Natural killer cell (primary cell): ENCODE measurements at regions not wholly inside any gene's neighbourhood (a gene's known extent, or its start where the extent isn't known, plus 50 kb on each side); places are given as distances from the start of the nearest gene placed in this dataset.
"Not testable (repeated sequence)": the region's sequence is repeated elsewhere in the genome, so short reads cannot be mapped to it uniquely, and the experiment has no call there.

Experiments
- ATAC-seq, 3 donors: fragments of 150-1000 bp in 2 of 3; fragments of 200-7000 bp in 1 of 3; cut with Tn5 transposase; 1 replicate in 1 of 3; 2 replicates in 2 of 3; pipeline ENCODE4 v1.10.0; 2021; ENCODE audit warnings: mild to moderate bottlenecking in 2 of 3, moderate library complexity in 2 of 3
- DNase-seq, 2 donors: peaks; one replicate each; pipeline versions ENCODE4 v3.0.0 to v3.0.0-alpha.2; 2013 to 2021; ENCODE audit warnings: mixed read lengths in 1 of 2
- H3K27ac ChIP-seq: one replicate; pipeline ENCODE4 v1.5.1; 2013; ENCODE audit warnings: mild to moderate bottlenecking, low read length
- H3K27me3 ChIP-seq: one replicate; pipeline ENCODE4 v1.6.1; 2013; ENCODE audit warnings: low read length; ENCODE audit not compliant: control insufficient read depth, insufficient read depth
- H3K36me3 ChIP-seq: one replicate; pipeline ENCODE4 v1.6.1; 2013; ENCODE audit warnings: low read length; ENCODE audit not compliant: control insufficient read depth, insufficient read depth
- H3K4me1 ChIP-seq: one replicate; pipeline ENCODE4 v1.6.1; 2013; ENCODE audit warnings: low read length; ENCODE audit not compliant: control insufficient read depth, insufficient read depth
- H3K4me3 ChIP-seq: one replicate; pipeline ENCODE4 v1.5.1; 2013; ENCODE audit warnings: low read length
- H3K9me3 ChIP-seq: one replicate; pipeline ENCODE4 v1.6.1; 2013; ENCODE audit warnings: low read length; ENCODE audit not compliant: control insufficient read depth, insufficient read depth
- H3K27ac Mint-ChIP-seq, 2 donors: one replicate each; pipeline ENCODE4 v1.8.0; 2022; ENCODE audit warnings: mild to moderate bottlenecking in 2 of 2, mixed read lengths in 2 of 2, moderate library complexity in 1 of 2
- H3K27me3 Mint-ChIP-seq, 2 donors: one replicate each; pipeline ENCODE4 v1.8.0; 2022; ENCODE audit warnings: low read depth in 2 of 2, mixed read lengths in 2 of 2
- H3K36me3 Mint-ChIP-seq: one replicate; pipeline ENCODE4 v1.8.0; 2022; ENCODE audit warnings: mixed read lengths
- H3K4me1 Mint-ChIP-seq, 2 donors: one replicate each; pipeline ENCODE4 v1.8.0; 2022; ENCODE audit warnings: mixed read lengths in 2 of 2
- H3K4me3 Mint-ChIP-seq: one replicate; pipeline ENCODE4 v1.8.0; 2022; ENCODE audit warnings: mild to moderate bottlenecking, moderate library complexity, mixed read lengths
- H3K9me3 Mint-ChIP-seq, 2 donors: one replicate each; pipeline ENCODE4 v1.8.0; 2022; ENCODE audit warnings: mixed read lengths in 2 of 2
- WGBS: methylation state at CpG from one replicate; pipeline ENCODE4 v1.1.7; 2013; ENCODE audit warnings: missing lambda C conversion rate; ENCODE audit not compliant: insufficient coverage; 5-methylcytosine and 5-hydroxymethylcytosine counted together
- intact Hi-C: fragments of 100-400 bp; cut with micrococcal nuclease; formaldehyde crosslinking; loops from one replicate; pipeline ENCODE4 v1.14.2; 2022
- TF ChIP-seq, protein P1 (sequence below): fragments of 200-600 bp; IDR thresholded peaks from one replicate; pipeline ENCODE4 v1.8.0; 2022; ENCODE audit warnings: antibody characterized with exemption

DNA sequence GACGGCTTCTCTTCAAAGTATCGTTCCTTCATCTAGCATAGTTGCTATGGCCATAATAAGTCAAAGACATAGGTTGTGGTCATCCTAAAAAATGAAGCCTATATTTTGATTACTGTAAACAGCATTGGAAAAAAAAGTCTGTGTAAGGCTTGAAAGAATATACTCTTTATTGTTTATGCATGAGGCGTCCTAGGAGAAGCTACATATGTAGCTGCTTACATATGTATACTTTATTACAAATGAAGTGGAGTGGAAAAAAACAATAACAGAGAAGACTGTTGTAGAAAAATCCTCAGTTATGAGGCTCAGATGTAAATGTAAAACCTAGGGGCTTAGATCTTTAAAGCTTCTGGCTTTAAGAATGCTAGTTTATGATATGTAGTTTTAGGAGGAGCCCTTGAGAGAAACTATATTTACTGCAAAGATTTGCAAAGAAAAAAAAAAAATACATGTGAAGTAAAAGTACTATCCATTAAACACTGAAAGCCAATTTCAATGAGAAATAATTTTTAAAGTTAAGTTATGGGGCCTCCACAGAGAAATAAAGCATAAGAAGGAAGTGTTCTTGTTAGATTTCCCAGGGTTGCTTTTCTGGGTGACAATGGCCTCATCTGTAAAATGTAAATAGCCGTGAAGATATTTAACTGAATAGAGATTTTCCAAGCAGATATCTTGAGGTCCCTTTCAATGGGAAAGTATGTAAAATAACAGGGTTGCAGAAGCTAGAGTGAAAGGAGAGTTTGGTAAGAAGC, 598.2 kb downstream of the TRIML1 start:
- Mint-ChIP-seq H3K27ac (no peak overlapping the region), H3K4me3 (no peak overlapping the region), H3K36me3 (peaks cover 7% of the 10 kb centered on the region), H3K27me3 (no peaks in the 10 kb centered on the region), H3K4me1 (no peaks in the 10 kb centered on the region), H3K9me3 (peaks cover 4 to 11% of the 10 kb centered on the region in 2 donors)
- peaks cover 9% of the 10 kb centered on the region for H3K9me3 ChIP-seq
- no peaks in the 10 kb centered on the region for H3K27me3 ChIP-seq
- 96% methylated on average over 3 of the region's 4 CpGs for WGBS
- DNase-seq: no peak
- ATAC-seq: no peak
- TF ChIP-seq, protein P1, sequence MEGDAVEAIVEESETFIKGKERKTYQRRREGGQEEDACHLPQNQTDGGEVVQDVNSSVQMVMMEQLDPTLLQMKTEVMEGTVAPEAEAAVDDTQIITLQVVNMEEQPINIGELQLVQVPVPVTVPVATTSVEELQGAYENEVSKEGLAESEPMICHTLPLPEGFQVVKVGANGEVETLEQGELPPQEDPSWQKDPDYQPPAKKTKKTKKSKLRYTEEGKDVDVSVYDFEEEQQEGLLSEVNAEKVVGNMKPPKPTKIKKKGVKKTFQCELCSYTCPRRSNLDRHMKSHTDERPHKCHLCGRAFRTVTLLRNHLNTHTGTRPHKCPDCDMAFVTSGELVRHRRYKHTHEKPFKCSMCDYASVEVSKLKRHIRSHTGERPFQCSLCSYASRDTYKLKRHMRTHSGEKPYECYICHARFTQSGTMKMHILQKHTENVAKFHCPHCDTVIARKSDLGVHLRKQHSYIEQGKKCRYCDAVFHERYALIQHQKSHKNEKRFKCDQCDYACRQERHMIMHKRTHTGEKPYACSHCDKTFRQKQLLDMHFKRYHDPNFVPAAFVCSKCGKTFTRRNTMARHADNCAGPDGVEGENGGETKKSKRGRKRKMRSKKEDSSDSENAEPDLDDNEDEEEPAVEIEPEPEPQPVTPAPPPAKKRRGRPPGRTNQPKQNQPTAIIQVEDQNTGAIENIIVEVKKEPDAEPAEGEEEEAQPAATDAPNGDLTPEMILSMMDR: no peak
- H3K36me3 ChIP-seq: no peaks in the 10 kb centered on the region
- intact Hi-C loops: no loop called here
- H3K27ac ChIP-seq: no peak overlapping the region
- no peaks in the 10 kb centered on the region for H3K4me1 ChIP-seq
- no peak overlapping the region for H3K4me3 ChIP-seq

DNA sequence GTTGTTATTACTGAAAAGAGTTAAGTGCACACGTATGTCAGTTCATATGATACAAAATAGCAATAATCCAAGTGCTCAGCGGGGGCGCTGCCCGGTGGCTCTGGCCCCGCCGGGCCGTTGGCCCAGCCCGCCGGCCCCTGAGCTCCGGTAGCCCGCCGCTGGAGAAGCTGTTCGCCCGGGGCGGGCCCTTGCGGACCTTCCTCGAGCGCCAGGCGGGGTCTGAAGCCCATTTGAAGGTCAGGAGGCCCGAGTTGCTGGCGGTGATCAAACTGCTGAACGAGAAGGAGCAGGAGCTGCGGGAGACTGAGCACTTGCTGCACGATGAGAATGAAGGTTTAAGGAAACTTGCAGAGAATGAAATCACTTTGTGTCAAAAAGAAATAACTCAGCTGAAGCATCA, 599.0 kb downstream of the TRIML1 start:
- H3K27me3 ChIP-seq, H3K4me1 Mint-ChIP-seq, H3K4me3 Mint-ChIP-seq, H3K27ac ChIP-seq, intact Hi-C loops, H3K4me1 ChIP-seq, H3K9me3 Mint-ChIP-seq, H3K36me3 Mint-ChIP-seq, H3K4me3 ChIP-seq, H3K27me3 Mint-ChIP-seq, DNase-seq, H3K36me3 ChIP-seq, H3K9me3 ChIP-seq, H3K27ac Mint-ChIP-seq: not testable (repeated sequence)
- peak in 2 of 3 donors; percentile 47 to 50 for ATAC-seq
- 86% methylated on average over 14 of the region's 24 CpGs for WGBS

DNA sequence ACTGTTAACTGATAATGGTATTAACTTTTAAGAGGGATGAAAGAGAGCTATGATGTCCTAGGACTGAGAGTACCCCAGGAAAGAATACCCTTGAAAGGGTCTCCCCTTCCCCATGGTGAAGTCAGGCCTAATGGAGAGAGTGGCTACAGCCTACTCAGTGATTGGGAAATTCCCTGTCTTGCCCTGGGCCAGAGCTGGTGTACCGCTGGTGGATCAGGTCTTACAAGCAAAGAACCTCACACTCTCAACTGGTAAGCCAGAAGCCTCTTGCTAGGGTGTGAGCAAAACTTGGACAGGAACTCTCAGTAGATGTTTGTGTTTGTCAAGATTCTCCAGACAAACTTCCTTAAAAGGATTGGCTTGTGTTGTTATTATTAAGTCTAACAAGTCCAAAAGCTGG, 600.9 kb downstream of the TRIML1 start:
- H3K27ac Mint-ChIP-seq: not testable (repeated sequence)

DNA sequence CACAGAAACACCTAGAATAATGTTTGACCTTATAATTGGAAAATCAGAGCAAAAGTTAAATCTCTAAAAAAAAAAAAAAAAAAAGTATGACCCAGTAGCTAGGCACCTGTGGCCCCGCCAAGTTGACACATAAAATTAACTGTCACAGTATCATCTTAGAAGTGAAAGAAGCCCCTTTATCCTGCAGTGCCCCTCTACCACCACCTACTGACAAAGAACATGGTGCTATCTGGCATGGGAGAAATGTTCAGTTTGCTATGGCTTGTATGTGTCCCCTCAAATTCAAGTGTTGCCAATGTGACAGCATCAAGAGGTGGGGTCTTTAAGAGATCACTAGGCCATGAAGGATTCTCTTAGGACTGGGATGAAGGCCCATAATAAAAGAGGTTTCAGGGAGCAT, 601.5 kb downstream of the TRIML1 start:
- WGBS: no CpG with 5 or more reads among the region's 1 CpG
- not testable (repeated sequence) for H3K4me3 Mint-ChIP-seq, H3K4me1 Mint-ChIP-seq

More for the DNA sequence above, 600.9 kb downstream of the TRIML1 start:
- H3K9me3 ChIP-seq, H3K27me3 Mint-ChIP-seq, H3K27me3 ChIP-seq, ATAC-seq, H3K9me3 Mint-ChIP-seq, intact Hi-C loops, DNase-seq, H3K36me3 ChIP-seq, H3K27ac ChIP-seq, H3K4me3 Mint-ChIP-seq, H3K4me1 Mint-ChIP-seq, H3K36me3 Mint-ChIP-seq, H3K4me3 ChIP-seq, H3K4me1 ChIP-seq: not testable (repeated sequence)
- WGBS: no CpG with 5 or more reads among the region's 1 CpG

DNA sequence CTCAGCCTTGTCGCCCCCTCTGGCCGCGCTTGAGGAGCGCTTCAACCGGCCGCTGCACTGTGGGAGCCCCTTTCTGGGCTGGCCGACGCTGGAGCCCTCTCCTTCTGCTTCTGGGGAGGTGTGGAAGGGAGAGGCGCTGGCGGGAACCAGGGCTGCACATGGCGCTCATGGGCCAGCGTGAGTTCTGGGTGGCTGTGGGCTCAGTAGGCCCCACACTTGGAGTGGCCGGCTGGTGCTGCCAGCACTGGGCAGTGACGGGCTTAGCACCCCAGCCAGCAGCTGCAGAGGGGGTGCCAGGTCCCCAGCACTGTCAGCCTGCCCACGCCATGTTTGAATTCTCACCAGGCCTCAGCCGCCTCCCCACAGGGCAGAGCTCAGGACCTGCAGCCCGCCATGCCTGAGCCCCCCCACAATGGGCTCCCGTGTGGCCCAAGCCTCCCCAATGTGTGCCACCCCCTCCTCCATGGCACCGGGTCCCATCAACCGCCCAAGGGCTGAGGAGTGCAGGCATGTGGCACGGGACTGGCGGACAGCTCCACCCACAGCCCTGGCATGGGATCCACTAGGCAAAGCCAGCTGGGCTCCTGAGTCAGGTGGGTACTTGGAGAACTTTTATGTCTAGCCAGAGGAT, 615.2 kb downstream of the TRIML1 start:
- DNase-seq (no peak), ATAC-seq (no peak)
- Histone ChIP-seq H3K4me3 (no peak overlapping the region), H3K9me3 (peaks cover 9% of the 10 kb centered on the region), H3K27ac (no peak overlapping the region), H3K36me3 (no peaks in the 10 kb centered on the region), H3K4me1 (no peaks in the 10 kb centered on the region), H3K27me3 (no peaks in the 10 kb centered on the region)
- intact Hi-C loops: no loop called here
- H3K27ac Mint-ChIP-seq: no peak overlapping the region
- 87% methylated on average over 22 of the region's 22 CpGs for WGBS
- TF ChIP-seq, protein P1: no peak
- no peaks in the 10 kb centered on the region for H3K4me1 Mint-ChIP-seq
- peaks cover 18% of the 10 kb centered on the region for H3K36me3 Mint-ChIP-seq
- no peak overlapping the region for H3K4me3 Mint-ChIP-seq
- peaks cover 15 to 24% of the 10 kb centered on the region in 2 donors for H3K9me3 Mint-ChIP-seq
- H3K27me3 Mint-ChIP-seq: no peaks in the 10 kb centered on the region

More for the DNA sequence above, 601.5 kb downstream of the TRIML1 start:
- H3K27me3 ChIP-seq, H3K36me3 Mint-ChIP-seq, H3K27me3 Mint-ChIP-seq, H3K4me1 ChIP-seq, H3K9me3 ChIP-seq, H3K4me3 ChIP-seq, H3K9me3 Mint-ChIP-seq, H3K27ac Mint-ChIP-seq, intact Hi-C loops, ATAC-seq, H3K36me3 ChIP-seq, H3K27ac ChIP-seq, DNase-seq: not testable (repeated sequence)
